ENCODE measurements at regions not wholly inside any gene's neighbourhood (a gene's known extent, or its start where the extent isn't known, plus 50 kb on each side); places are given as distances from the start of the nearest gene placed in this dataset.
A peak's percentile ranks its signal among the peaks of the same experiment; 100 is the strongest.
"Not testable (repeated sequence)": the region's sequence is repeated elsewhere in the genome, so short reads cannot be mapped to it uniquely, and the experiment has no call there.

DNA sequence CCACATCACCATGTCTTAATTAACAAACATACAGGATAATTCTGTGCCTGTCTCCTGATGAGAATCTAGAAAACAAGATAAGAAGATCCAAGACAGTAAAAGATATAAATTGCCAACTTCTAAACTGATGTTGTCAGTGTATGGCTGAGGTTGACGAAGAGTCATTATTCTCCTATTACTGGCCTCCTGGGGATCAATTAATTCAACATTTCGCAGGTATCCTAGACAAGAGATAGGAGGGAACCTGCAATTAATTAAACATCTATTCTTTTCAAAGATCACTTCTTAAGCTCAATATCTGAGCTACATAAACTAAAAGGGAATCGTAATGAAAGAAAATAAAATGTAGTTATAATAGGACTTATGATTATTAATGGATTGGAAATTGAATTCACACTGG is 232.0 kb upstream of the GRIA1 start:
- no peaks in the 10 kb centered on the region for H3K27me3 ChIP-seq (ENCODE audit: insufficient read depth, low read length, poor library complexity)
- no peak overlapping the region for H3K9ac ChIP-seq (ENCODE audit: low read depth, low read length)
- no peak overlapping the region for H3K4me3 ChIP-seq (ENCODE audit: low read depth in 1 of 2, low read length in 2 of 2)
- no peaks in the 10 kb centered on the region for H4K20me1 ChIP-seq (ENCODE audit: insufficient read depth, low read length)
- H3K4me2 ChIP-seq (ENCODE audit: insufficient read depth, low read length), result no peak overlapping the region
- DNase-seq (no peak), ATAC-seq (ENCODE audit: insufficient read depth, low read depth) (no peak)
- no peaks in the 10 kb centered on the region for H3K4me1 ChIP-seq (ENCODE audit: insufficient read depth, low read length)
- no peak overlapping the region for H2AFZ ChIP-seq (ENCODE audit: low read depth, low read length)
- H3K9me3 ChIP-seq (ENCODE audit: insufficient read depth, low read length, severe bottlenecking), result no peaks in the 10 kb centered on the region
- H3K27ac ChIP-seq (ENCODE audit: low read length), result no peak overlapping the region
- H3K36me3 ChIP-seq (ENCODE audit: insufficient read depth, low read length), result no peaks in the 10 kb centered on the region
- no peaks in the 10 kb centered on the region for H3K79me2 ChIP-seq (ENCODE audit: insufficient read depth, low read length)
- TF ChIP-seq, protein P1, sequence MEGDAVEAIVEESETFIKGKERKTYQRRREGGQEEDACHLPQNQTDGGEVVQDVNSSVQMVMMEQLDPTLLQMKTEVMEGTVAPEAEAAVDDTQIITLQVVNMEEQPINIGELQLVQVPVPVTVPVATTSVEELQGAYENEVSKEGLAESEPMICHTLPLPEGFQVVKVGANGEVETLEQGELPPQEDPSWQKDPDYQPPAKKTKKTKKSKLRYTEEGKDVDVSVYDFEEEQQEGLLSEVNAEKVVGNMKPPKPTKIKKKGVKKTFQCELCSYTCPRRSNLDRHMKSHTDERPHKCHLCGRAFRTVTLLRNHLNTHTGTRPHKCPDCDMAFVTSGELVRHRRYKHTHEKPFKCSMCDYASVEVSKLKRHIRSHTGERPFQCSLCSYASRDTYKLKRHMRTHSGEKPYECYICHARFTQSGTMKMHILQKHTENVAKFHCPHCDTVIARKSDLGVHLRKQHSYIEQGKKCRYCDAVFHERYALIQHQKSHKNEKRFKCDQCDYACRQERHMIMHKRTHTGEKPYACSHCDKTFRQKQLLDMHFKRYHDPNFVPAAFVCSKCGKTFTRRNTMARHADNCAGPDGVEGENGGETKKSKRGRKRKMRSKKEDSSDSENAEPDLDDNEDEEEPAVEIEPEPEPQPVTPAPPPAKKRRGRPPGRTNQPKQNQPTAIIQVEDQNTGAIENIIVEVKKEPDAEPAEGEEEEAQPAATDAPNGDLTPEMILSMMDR (IDR thresholded peaks at IDR 0.05; ENCODE audit: borderline replicate concordance, extremely low read depth, low read length, poor library complexity, severe bottlenecking), result no peak
- TF ChIP-seq EZH2 (IDR thresholded peaks at IDR 0.05; ENCODE audit: borderline replicate concordance, low read depth, low read length, severe bottlenecking), result no peak

DNA sequence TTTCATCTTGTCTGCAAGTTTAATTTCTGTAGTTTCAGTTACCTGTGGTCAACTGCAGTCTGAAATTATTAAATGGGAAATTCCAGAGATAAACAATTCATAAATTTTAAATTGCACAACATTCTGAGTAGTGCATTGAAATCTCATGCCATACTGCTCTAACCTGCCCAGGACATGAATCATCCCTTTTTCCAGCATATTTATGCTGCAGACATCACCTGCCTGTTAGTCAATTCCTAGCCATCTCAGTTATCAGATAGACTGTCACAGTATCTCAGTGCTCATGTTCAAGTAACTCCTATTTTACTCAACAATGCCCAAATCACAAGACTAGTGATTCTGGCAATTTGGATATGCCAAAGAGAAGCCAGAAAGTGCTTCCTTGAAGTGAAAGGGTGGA is 223.0 kb upstream of the GRIA1 start:
- Histone ChIP-seq H3K4me2 (ENCODE audit: insufficient read depth, low read length) (no peak overlapping the region), H3K9ac (ENCODE audit: low read depth, low read length) (no peak overlapping the region), H2AFZ (ENCODE audit: low read depth, low read length) (no peak overlapping the region), H3K27me3 (ENCODE audit: insufficient read depth, low read length, poor library complexity) (no peaks in the 10 kb centered on the region), H3K4me3 (ENCODE audit: low read depth in 1 of 2, low read length in 2 of 2) (no peak overlapping the region), H3K79me2 (ENCODE audit: insufficient read depth, low read length) (no peaks in the 10 kb centered on the region), H3K36me3 (ENCODE audit: insufficient read depth, low read length) (no peaks in the 10 kb centered on the region), H3K27ac (ENCODE audit: low read length) (no peak overlapping the region), H3K4me1 (ENCODE audit: insufficient read depth, low read length) (no peaks in the 10 kb centered on the region), H3K9me3 (ENCODE audit: insufficient read depth, low read length, severe bottlenecking) (no peaks in the 10 kb centered on the region), H4K20me1 (ENCODE audit: insufficient read depth, low read length) (no peaks in the 10 kb centered on the region)
- TF ChIP-seq, protein P1 (IDR thresholded peaks at IDR 0.05; ENCODE audit: borderline replicate concordance, extremely low read depth, low read length, poor library complexity, severe bottlenecking), result no peak
- TF ChIP-seq EZH2 (IDR thresholded peaks at IDR 0.05; ENCODE audit: borderline replicate concordance, low read depth, low read length, severe bottlenecking), result no peak
- no peak for ATAC-seq (ENCODE audit: insufficient read depth, low read depth)
- no peak for DNase-seq

DNA sequence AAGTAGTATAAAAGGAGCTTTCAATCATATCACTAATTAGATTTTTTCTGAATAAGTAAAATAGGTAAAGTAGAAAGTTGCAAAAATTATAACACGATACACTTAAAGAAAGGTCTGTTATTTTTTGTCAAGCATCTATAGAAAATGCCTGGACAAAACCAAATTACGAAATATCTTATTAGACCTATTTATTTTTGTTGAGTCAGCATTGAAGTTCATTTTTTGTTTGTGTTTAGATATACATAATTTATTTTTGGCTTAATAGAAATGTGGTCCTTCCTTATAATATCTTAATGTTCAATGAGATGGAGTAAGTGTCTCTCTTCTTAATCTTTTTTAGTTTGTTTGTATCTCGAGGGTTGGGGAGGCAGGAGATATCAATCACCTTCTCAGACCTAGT is 214.8 kb upstream of the GRIA1 start:
- H3K4me2 ChIP-seq (ENCODE audit: insufficient read depth, low read length), result no peak overlapping the region
- TF ChIP-seq EZH2 (IDR thresholded peaks at IDR 0.05; ENCODE audit: borderline replicate concordance, low read depth, low read length, severe bottlenecking), result no peak
- TF ChIP-seq, protein P1 (IDR thresholded peaks at IDR 0.05; ENCODE audit: borderline replicate concordance, extremely low read depth, low read length, poor library complexity, severe bottlenecking), result no peak
- no peaks in the 10 kb centered on the region for H3K36me3 ChIP-seq (ENCODE audit: insufficient read depth, low read length)
- no peak overlapping the region for H3K27ac ChIP-seq (ENCODE audit: low read length)
- no peaks in the 10 kb centered on the region for H3K27me3 ChIP-seq (ENCODE audit: insufficient read depth, low read length, poor library complexity)
- H4K20me1 ChIP-seq (ENCODE audit: insufficient read depth, low read length), result no peaks in the 10 kb centered on the region
- ATAC-seq (ENCODE audit: insufficient read depth, low read depth) (no peak), DNase-seq (no peak)
- H3K4me3 ChIP-seq (ENCODE audit: low read depth in 1 of 2, low read length in 2 of 2), result no peak overlapping the region
- H3K79me2 ChIP-seq (ENCODE audit: insufficient read depth, low read length), result no peaks in the 10 kb centered on the region
- H2AFZ ChIP-seq (ENCODE audit: low read depth, low read length), result no peak overlapping the region
- H3K9me3 ChIP-seq (ENCODE audit: insufficient read depth, low read length, severe bottlenecking), result no peaks in the 10 kb centered on the region
- H3K4me1 ChIP-seq (ENCODE audit: insufficient read depth, low read length), result no peaks in the 10 kb centered on the region
- H3K9ac ChIP-seq (ENCODE audit: low read depth, low read length), result no peak overlapping the region

DNA sequence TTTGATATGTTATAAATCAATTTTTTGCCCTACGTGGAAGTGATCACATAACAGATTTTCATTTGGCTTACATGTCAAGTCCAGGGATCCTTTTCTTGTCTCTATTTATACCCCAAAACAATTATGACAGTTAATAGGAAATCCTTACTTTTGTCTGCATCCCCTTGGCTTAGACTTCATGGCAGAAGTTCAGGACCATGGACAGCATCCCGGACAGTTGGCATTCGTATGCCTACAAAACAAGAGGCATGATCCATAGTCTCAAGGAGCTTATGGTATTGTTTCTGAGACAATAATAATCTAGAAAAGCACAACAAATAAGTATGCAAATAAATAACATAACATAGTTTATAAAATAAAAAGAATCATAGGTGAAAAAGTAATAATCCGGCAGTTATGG is 214.3 kb upstream of the GRIA1 start:
- Histone ChIP-seq H3K4me2 (ENCODE audit: insufficient read depth, low read length) (no peak overlapping the region), H3K9me3 (ENCODE audit: insufficient read depth, low read length, severe bottlenecking) (no peaks in the 10 kb centered on the region), H3K9ac (ENCODE audit: low read depth, low read length) (no peak overlapping the region), H3K27me3 (ENCODE audit: insufficient read depth, low read length, poor library complexity) (no peaks in the 10 kb centered on the region), H3K79me2 (ENCODE audit: insufficient read depth, low read length) (no peaks in the 10 kb centered on the region), H3K4me3 (ENCODE audit: low read depth in 1 of 2, low read length in 2 of 2) (no peak overlapping the region), H4K20me1 (ENCODE audit: insufficient read depth, low read length) (no peaks in the 10 kb centered on the region), H3K4me1 (ENCODE audit: insufficient read depth, low read length) (no peaks in the 10 kb centered on the region), H2AFZ (ENCODE audit: low read depth, low read length) (no peak overlapping the region), H3K36me3 (ENCODE audit: insufficient read depth, low read length) (no peaks in the 10 kb centered on the region), H3K27ac (ENCODE audit: low read length) (no peak overlapping the region)
- DNase-seq (peak; percentile 55), ATAC-seq (ENCODE audit: insufficient read depth, low read depth) (peak; percentile 48; the same call in 1 of the 3 replicates)
- TF ChIP-seq, protein P1 (IDR thresholded peaks at IDR 0.05; ENCODE audit: borderline replicate concordance, extremely low read depth, low read length, poor library complexity, severe bottlenecking), result no peak
- TF ChIP-seq EZH2 (IDR thresholded peaks at IDR 0.05; ENCODE audit: borderline replicate concordance, low read depth, low read length, severe bottlenecking), result no peak

DNA sequence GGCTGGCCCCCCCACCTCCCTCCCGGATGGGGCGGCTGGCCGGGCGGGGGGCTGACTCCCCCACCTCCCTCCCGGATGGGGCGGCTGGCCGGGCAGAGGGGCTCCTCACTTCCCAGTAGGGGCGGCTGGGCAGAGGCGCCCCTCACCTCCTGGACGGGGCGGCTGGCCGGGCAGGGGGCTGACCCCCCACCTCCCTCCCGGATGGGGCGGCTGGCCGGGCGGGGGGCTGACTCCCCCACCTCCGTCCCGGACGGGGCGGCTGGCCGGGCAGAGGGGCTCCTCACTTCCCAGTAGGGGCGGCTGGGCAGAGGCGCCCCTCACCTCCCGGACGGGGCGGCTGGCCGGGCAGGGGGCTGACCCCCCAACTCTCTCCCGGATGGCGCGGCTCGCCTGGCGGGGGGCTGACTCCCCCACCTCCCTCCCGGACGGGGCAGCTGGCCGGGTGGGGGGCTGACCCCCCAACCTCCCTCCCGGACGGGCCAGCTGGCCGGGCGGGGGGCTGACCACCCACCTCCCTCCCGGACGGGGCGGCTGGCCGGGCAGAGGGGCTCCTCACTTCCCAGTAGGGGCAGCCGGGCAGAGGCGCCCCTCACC is 194.1 kb upstream of the GRIA1 start:
- not testable (repeated sequence) for H3K27ac ChIP-seq (ENCODE audit: low read length); DNase-seq; H2AFZ ChIP-seq (ENCODE audit: low read depth, low read length)

More for the DNA sequence above, 194.1 kb upstream of the GRIA1 start:
- H3K4me3 ChIP-seq (ENCODE audit: low read depth in 1 of 2, low read length in 2 of 2); H3K9me3 ChIP-seq (ENCODE audit: insufficient read depth, low read length, severe bottlenecking); ATAC-seq (ENCODE audit: insufficient read depth, low read depth); H4K20me1 ChIP-seq (ENCODE audit: insufficient read depth, low read length); H3K4me2 ChIP-seq (ENCODE audit: insufficient read depth, low read length); H3K4me1 ChIP-seq (ENCODE audit: insufficient read depth, low read length); H3K36me3 ChIP-seq (ENCODE audit: insufficient read depth, low read length); H3K9ac ChIP-seq (ENCODE audit: low read depth, low read length); H3K79me2 ChIP-seq (ENCODE audit: insufficient read depth, low read length); H3K27me3 ChIP-seq (ENCODE audit: insufficient read depth, low read length, poor library complexity): not testable (repeated sequence)

Measured in DND-41 (cell line).